B cell (primary cell): ENCODE measurements at regions not wholly inside any gene's neighbourhood (a gene's known extent, or its start where the extent isn't known, plus 50 kb on each side); places are given as distances from the start of the nearest gene placed in this dataset.
"Not testable (repeated sequence)": the region's sequence is repeated elsewhere in the genome, so short reads cannot be mapped to it uniquely, and the experiment has no call there.

Source experiments
- EZH2 ChIP-seq: IDR thresholded peaks from 2 replicates; pipeline ENCODE4 v1.6.1; 2012; ENCODE audit warnings: borderline replicate concordance, low read depth, mild to moderate bottlenecking, moderate library complexity, low read length; ENCODE audit not compliant: insufficient read depth, poor library complexity, severe bottlenecking
- TF ChIP-seq, protein P1 (sequence below): fragments of 200-600 bp; IDR thresholded peaks from one replicate; pipeline ENCODE4 v1.8.0; 2022; ENCODE audit warnings: antibody characterized with exemption, mild to moderate bottlenecking

DNA sequence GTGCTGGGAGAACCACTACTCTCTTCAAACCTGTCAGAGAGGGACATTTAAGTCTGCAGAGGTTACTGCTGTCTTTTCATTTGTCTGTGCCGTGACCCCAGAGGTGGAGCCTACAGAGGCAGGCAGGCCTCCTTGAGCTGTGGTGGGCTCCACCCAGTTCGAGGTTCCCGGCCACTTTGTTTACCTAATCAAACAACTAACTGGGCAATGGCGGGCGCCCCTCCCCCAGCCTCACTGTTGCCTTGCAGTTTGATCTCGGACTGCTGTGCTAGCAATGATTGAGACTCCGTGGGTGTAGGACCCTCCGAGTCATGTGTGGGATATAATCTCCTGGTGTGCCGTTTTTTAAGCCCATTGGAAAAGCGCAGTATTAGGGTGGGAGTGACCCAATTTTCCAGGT, 69.0 kb upstream of the KLHL4 start:
- TF ChIP-seq, protein P1, sequence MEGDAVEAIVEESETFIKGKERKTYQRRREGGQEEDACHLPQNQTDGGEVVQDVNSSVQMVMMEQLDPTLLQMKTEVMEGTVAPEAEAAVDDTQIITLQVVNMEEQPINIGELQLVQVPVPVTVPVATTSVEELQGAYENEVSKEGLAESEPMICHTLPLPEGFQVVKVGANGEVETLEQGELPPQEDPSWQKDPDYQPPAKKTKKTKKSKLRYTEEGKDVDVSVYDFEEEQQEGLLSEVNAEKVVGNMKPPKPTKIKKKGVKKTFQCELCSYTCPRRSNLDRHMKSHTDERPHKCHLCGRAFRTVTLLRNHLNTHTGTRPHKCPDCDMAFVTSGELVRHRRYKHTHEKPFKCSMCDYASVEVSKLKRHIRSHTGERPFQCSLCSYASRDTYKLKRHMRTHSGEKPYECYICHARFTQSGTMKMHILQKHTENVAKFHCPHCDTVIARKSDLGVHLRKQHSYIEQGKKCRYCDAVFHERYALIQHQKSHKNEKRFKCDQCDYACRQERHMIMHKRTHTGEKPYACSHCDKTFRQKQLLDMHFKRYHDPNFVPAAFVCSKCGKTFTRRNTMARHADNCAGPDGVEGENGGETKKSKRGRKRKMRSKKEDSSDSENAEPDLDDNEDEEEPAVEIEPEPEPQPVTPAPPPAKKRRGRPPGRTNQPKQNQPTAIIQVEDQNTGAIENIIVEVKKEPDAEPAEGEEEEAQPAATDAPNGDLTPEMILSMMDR = not testable (repeated sequence)
- TF ChIP-seq EZH2 = not testable (repeated sequence)
